ENCODE measurements at regions not wholly inside any gene's neighbourhood (a gene's known extent, or its start where the extent isn't known, plus 50 kb on each side); places are given as distances from the start of the nearest gene placed in this dataset.

- ATAC-seq (ENCODE audit: insufficient number of reproducible peaks, low FRiP score, low read depth), result no peak
Observed at GRCh38 chr4:131370846-131371245, 1778.2 kb upstream of the PCDH10 start.

DNA sequence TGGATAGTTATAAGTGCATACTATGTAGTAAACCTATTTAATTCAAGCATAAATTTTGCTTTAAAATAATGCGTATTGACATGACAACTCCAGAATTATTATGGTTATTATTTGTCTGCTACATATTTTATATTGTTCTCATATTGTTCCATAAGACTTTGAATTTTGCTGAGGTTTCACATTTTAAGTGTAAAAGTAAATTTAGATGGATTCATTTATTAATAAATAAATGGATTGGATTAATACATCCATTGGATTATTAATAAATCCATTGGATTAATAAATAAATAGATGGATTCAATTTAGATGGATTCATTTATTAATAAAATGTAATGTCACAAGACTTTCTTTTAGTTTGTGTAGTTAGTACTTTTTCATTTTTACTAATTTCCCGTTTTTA, 1768.0 kb upstream of the PCDH10 start:
- DNase-seq (ENCODE audit: low spot score) (no peak), ATAC-seq (ENCODE audit: insufficient number of reproducible peaks, low FRiP score, low read depth) (no peak)
- Histone ChIP-seq H3K4me1 (ENCODE audit: control insufficient read depth in 1 of 2, low read depth in 2 of 2) (no peaks in the 10 kb centered on the region), H3K27me3 (replicated peaks; ENCODE audit: insufficient read depth) (no peaks in the 10 kb centered on the region), H3K4me3 (no peak overlapping the region), H3K36me3 (no peaks in the 10 kb centered on the region), H3K27ac (no peak overlapping the region), H3K9me3 (no peaks in the 10 kb centered on the region)
- TF ChIP-seq, protein P1, sequence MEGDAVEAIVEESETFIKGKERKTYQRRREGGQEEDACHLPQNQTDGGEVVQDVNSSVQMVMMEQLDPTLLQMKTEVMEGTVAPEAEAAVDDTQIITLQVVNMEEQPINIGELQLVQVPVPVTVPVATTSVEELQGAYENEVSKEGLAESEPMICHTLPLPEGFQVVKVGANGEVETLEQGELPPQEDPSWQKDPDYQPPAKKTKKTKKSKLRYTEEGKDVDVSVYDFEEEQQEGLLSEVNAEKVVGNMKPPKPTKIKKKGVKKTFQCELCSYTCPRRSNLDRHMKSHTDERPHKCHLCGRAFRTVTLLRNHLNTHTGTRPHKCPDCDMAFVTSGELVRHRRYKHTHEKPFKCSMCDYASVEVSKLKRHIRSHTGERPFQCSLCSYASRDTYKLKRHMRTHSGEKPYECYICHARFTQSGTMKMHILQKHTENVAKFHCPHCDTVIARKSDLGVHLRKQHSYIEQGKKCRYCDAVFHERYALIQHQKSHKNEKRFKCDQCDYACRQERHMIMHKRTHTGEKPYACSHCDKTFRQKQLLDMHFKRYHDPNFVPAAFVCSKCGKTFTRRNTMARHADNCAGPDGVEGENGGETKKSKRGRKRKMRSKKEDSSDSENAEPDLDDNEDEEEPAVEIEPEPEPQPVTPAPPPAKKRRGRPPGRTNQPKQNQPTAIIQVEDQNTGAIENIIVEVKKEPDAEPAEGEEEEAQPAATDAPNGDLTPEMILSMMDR (IDR thresholded peaks at IDR 0.05), result no peak

More at GRCh38 chr4:131370846-131371245, 1778.2 kb upstream of the PCDH10 start:
- Histone ChIP-seq H3K27me3 (replicated peaks; ENCODE audit: insufficient read depth) (no peaks in the 10 kb centered on the region), H3K4me3 (no peak overlapping the region), H3K9me3 (no peaks in the 10 kb centered on the region), H3K4me1 (ENCODE audit: control insufficient read depth in 1 of 2, low read depth in 2 of 2) (no peaks in the 10 kb centered on the region), H3K27ac (no peak overlapping the region), H3K36me3 (no peaks in the 10 kb centered on the region)
- DNase-seq (ENCODE audit: low spot score), result no peak
- TF ChIP-seq, protein P1 (IDR thresholded peaks at IDR 0.05), result no peak

DNA sequence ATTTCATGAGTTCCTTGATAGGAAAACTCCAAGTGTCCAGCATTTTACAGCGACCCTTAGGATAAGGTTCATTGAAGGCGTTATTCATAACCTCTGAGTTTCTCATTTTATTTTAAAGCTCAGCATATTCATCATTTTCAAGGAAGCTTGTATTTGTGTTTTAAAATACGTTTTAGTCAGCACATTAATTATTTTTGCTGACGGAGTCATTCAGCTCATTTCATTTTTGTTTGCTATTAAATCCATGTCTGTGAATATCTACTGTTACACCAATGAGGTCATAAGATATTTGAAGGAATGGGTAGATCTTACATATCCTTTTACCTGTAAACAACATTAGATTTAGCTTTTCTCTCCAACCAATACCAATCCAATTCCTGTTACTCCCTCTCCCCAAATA, 1766.3 kb upstream of the PCDH10 start:
- DNase-seq (ENCODE audit: low spot score) (no peak), ATAC-seq (ENCODE audit: insufficient number of reproducible peaks, low FRiP score, low read depth) (no peak)
- H3K27me3 ChIP-seq (replicated peaks; ENCODE audit: insufficient read depth), result no peaks in the 10 kb centered on the region
- H3K27ac ChIP-seq, result no peak overlapping the region
- H3K4me1 ChIP-seq (ENCODE audit: control insufficient read depth in 1 of 2, low read depth in 2 of 2), result no peaks in the 10 kb centered on the region
- no peaks in the 10 kb centered on the region for H3K9me3 ChIP-seq
- H3K36me3 ChIP-seq, result no peaks in the 10 kb centered on the region
- H3K4me3 ChIP-seq, result no peak overlapping the region
- TF ChIP-seq, protein P1 (IDR thresholded peaks at IDR 0.05), result no peak

GRCh38 chr4:131388277-131388676, 1760.8 kb upstream of the PCDH10 start:
- no peaks in the 10 kb centered on the region for H3K9me3 ChIP-seq
- H3K4me1 ChIP-seq (ENCODE audit: control insufficient read depth in 1 of 2, low read depth in 2 of 2), result no peaks in the 10 kb centered on the region
- DNase-seq (ENCODE audit: low spot score) (no peak), ATAC-seq (ENCODE audit: insufficient number of reproducible peaks, low FRiP score, low read depth) (no peak)
- no peak overlapping the region for H3K4me3 ChIP-seq
- H3K27me3 ChIP-seq (replicated peaks; ENCODE audit: insufficient read depth), result no peaks in the 10 kb centered on the region
- TF ChIP-seq, protein P1 (IDR thresholded peaks at IDR 0.05), result no peak
- no peaks in the 10 kb centered on the region for H3K36me3 ChIP-seq
- H3K27ac ChIP-seq, result no peak overlapping the region

DNA sequence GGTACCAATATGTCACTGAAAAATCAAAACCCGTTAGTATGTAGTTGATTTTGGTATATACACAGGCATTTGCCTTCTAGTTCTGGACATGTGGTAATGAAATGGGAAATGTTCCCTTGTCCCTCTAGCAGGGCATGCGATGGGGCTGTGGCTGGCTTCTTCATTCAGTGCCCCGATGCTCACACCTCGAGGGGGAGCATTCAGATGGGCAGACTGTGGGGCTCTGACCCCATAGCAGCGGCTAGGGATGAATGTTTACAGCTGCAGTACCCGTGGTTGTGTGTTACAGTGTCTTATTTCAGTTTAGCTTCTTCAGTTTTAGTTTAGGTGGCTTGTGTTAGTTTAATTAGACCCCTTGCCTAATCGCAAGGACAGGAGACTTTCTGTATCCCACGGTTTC, 1741.0 kb upstream of the PCDH10 start:
- no peaks in the 10 kb centered on the region for H3K27me3 ChIP-seq (replicated peaks; ENCODE audit: insufficient read depth)
- H3K4me1 ChIP-seq (ENCODE audit: control insufficient read depth in 1 of 2, low read depth in 2 of 2), result no peaks in the 10 kb centered on the region
- ATAC-seq (ENCODE audit: insufficient number of reproducible peaks, low FRiP score, low read depth) (no peak), DNase-seq (ENCODE audit: low spot score) (no peak)
- H3K36me3 ChIP-seq, result no peaks in the 10 kb centered on the region
- no peak overlapping the region for H3K27ac ChIP-seq
- TF ChIP-seq, protein P1 (IDR thresholded peaks at IDR 0.05), result no peak
- no peak overlapping the region for H3K4me3 ChIP-seq
- H3K9me3 ChIP-seq, result no peaks in the 10 kb centered on the region

Measured in thoracic aorta (tissue), 2 donors.